SK-N-MC (cell line): ENCODE measurements at regions not wholly inside any gene's neighbourhood (a gene's known extent, or its start where the extent isn't known, plus 50 kb on each side); places are given as distances from the start of the nearest gene placed in this dataset.

Experiments
- EZH2 ChIP-seq: fragments of 200-600 bp; sonication (generic); IDR thresholded peaks from one replicate; pipeline ENCODE4 v1.6.1; 2017; ENCODE audit warnings: antibody characterized with exemption
- POLR2AphosphoS5 ChIP-seq: IDR thresholded peaks from 2 replicates; pipeline ENCODE4 v1.6.1; 2012; ENCODE audit warnings: mild to moderate bottlenecking, low read depth, low read length, borderline replicate concordance

DNA sequence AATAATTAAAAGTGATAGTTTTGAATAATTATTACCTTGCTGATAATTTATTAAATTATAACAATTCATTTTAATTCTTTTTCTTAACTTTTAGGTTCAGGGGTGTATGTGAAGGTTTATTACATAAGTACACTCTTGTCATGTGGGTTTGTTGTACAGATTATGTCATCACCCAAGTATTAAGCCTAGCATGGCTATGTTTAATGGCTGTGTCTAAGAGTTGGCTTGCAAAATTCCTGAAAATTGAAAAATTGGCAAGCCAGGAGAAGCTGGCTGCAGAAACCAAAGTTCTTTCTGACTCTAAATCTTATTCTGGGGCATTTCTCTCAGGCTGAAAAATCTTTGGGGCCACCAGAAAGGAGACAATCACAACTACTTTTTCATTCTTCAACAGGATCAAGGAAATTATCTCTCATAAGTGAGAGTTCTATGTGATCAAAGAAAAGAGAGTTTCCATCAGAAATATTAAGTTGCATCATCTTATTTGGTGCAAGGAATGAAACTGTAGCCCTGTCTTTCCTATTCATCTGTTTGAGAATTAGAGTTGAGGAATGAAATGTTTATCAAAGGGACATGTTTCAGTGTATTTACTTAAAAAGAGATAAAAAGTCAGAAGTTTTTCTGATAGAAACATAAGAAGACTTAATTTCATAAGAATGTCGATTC is 412.1 kb upstream of the CDH2 start:
- TF ChIP-seq POLR2AphosphoS5, result no peak
- no peak for TF ChIP-seq EZH2
